H9 (cell line): ENCODE measurements at regions not wholly inside any gene's neighbourhood (a gene's known extent, or its start where the extent isn't known, plus 50 kb on each side); places are given as distances from the start of the nearest gene placed in this dataset.

Experiments
- DNase-seq: peaks from one replicate; pipeline ENCODE4 v3.0.0-alpha.2; 2017
- H2AFZ ChIP-seq: one replicate; pipeline ENCODE4 v1.6.1; 2013; ENCODE audit warnings: mild to moderate bottlenecking, low read length, control low read depth, moderate library complexity
- H2AK5ac ChIP-seq: 2 replicates; pipeline ENCODE4 v1.6.1; 2013; ENCODE audit warnings: low read length, control low read depth, mixed read lengths; ENCODE audit not compliant: insufficient read length
- H2BK120ac ChIP-seq: one replicate; pipeline ENCODE4 v1.6.1; 2013; ENCODE audit warnings: low read depth, mild to moderate bottlenecking, low read length, control low read depth, inconsistent platforms; ENCODE audit not compliant: poor library complexity, severe bottlenecking
- H2BK12ac ChIP-seq: 2 replicates; pipeline ENCODE4 v1.6.1; 2013; ENCODE audit warnings: low read length, control low read depth, mixed read lengths, low read depth; ENCODE audit not compliant: insufficient read length
- H2BK15ac ChIP-seq: 2 replicates; pipeline ENCODE4 v1.6.1; 2013; ENCODE audit warnings: low read depth, low read length, control low read depth
- H2BK20ac ChIP-seq: one replicate; pipeline ENCODE4 v1.6.1; 2013; ENCODE audit warnings: low read depth, mild to moderate bottlenecking, low read length, control low read depth, inconsistent platforms; ENCODE audit not compliant: poor library complexity, severe bottlenecking
- H2BK5ac ChIP-seq: 2 replicates; pipeline ENCODE4 v1.6.1; 2013; ENCODE audit warnings: low read length, control low read depth, mixed read lengths; ENCODE audit not compliant: insufficient read length
- H3K14ac ChIP-seq: 2 replicates; pipeline ENCODE4 v1.6.1; 2013; ENCODE audit warnings: low read length, control low read depth; ENCODE audit not compliant: insufficient read depth
- H3K18ac ChIP-seq: 2 replicates; pipeline ENCODE4 v1.6.1; 2013; ENCODE audit warnings: low read depth, mild to moderate bottlenecking, mixed read lengths, low read length, control low read depth; ENCODE audit not compliant: insufficient read length
- H3K23ac ChIP-seq: 2 replicates; pipeline ENCODE4 v1.6.1; 2013; ENCODE audit warnings: low read length, control low read depth, mixed read lengths, low read depth; ENCODE audit not compliant: insufficient read length
- H3K23me2 ChIP-seq: 2 replicates; pipeline ENCODE4 v1.6.1; 2013; ENCODE audit warnings: low read depth, mild to moderate bottlenecking, mixed read lengths, low read length, control low read depth; ENCODE audit not compliant: insufficient read length, poor library complexity, severe bottlenecking
- H3K27ac ChIP-seq: 2 replicates; pipeline ENCODE4 v1.5.1; 2013; ENCODE audit warnings: low read length, control low read depth, mixed read lengths, low read depth; ENCODE audit not compliant: insufficient read length
- H3K27me3 ChIP-seq: 2 replicates; pipeline ENCODE4 v1.6.1; 2013; ENCODE audit warnings: low read length, control low read depth, inconsistent platforms; ENCODE audit not compliant: insufficient read depth
- H3K4ac ChIP-seq: 2 replicates; pipeline ENCODE4 v1.6.1; 2013; ENCODE audit warnings: low read depth, mild to moderate bottlenecking, control low read depth, inconsistent platforms, low read length, moderate library complexity
- H3K4me1 ChIP-seq: 2 replicates; pipeline ENCODE4 v1.6.1; 2013; ENCODE audit warnings: low read length, control low read depth, inconsistent platforms; ENCODE audit not compliant: insufficient read depth
- H3K4me2 ChIP-seq: 2 replicates; pipeline ENCODE4 v1.6.1; 2013; ENCODE audit warnings: low read length, control low read depth, mixed read lengths; ENCODE audit not compliant: insufficient read length, insufficient read depth
- H3K56ac ChIP-seq: 2 replicates; pipeline ENCODE4 v1.6.1; 2013; ENCODE audit warnings: low read depth, mild to moderate bottlenecking, mixed read lengths, low read length, control low read depth; ENCODE audit not compliant: insufficient read length
- H3K79me1 ChIP-seq: 2 replicates; pipeline ENCODE4 v1.6.1; 2013; ENCODE audit warnings: low read depth, mild to moderate bottlenecking, moderate library complexity, low read length, control low read depth, inconsistent platforms; ENCODE audit not compliant: insufficient read depth, poor library complexity, severe bottlenecking
- H3K79me2 ChIP-seq: 2 replicates; pipeline ENCODE4 v1.6.1; 2013; ENCODE audit warnings: low read length, control low read depth, inconsistent platforms; ENCODE audit not compliant: insufficient read depth
- H3K9ac ChIP-seq: 2 replicates; pipeline ENCODE4 v1.6.1; 2013; ENCODE audit warnings: low read length, control low read depth, mixed read lengths; ENCODE audit not compliant: insufficient read length; ENCODE audit errors: extremely low read depth
- H3K9me3 ChIP-seq: one replicate; pipeline ENCODE4 v1.6.1; 2013; ENCODE audit warnings: low read depth, low read length, inconsistent platforms; ENCODE audit not compliant: control insufficient read depth
- H3T11ph ChIP-seq: one replicate; pipeline ENCODE4 v1.6.1; 2013; ENCODE audit warnings: mild to moderate bottlenecking, low read length, control low read depth, inconsistent platforms
- H4K20me1 ChIP-seq: one replicate; pipeline ENCODE4 v1.6.1; 2013; ENCODE audit not compliant: control insufficient read depth, insufficient read length, insufficient read depth
- H4K5ac ChIP-seq: 2 replicates; pipeline ENCODE4 v1.6.1; 2013; ENCODE audit warnings: low read depth, mild to moderate bottlenecking, mixed read lengths, low read length, control low read depth; ENCODE audit not compliant: insufficient read length
- H4K8ac ChIP-seq: replicated peaks from 2 replicates; pipeline ENCODE4 v1.6.1; 2013; ENCODE audit warnings: low read length, control low read depth, mixed read lengths, low read depth; ENCODE audit not compliant: insufficient read length
- H4K91ac ChIP-seq: 2 replicates; pipeline ENCODE4 v1.6.1; 2013; ENCODE audit warnings: low read depth, mild to moderate bottlenecking, moderate library complexity, mixed read lengths, low read length, control low read depth; ENCODE audit not compliant: insufficient read length
- H3K27ac Mint-ChIP-seq, 3 experiments: 2 replicates in 2 of 3; 3 replicates in 1 of 3; pipeline ENCODE4 v1.8.0; 2020 to 2021; ENCODE audit warnings: mixed read lengths in 3 of 3, mild to moderate bottlenecking in 1 of 3, moderate library complexity in 1 of 3
- H3K27me3 Mint-ChIP-seq: 2 replicates; pipeline ENCODE4 v1.8.0; 2021; ENCODE audit warnings: low read depth, mild to moderate bottlenecking, moderate library complexity, mixed read lengths
- H3K36me3 Mint-ChIP-seq, 3 experiments: 2 replicates in 2 of 3; 3 replicates in 1 of 3; pipeline ENCODE4 v1.8.0; 2020 to 2021; ENCODE audit warnings: low read depth in 3 of 3, mixed read lengths in 3 of 3; ENCODE audit not compliant: insufficient read depth in 1 of 3
- H3K4me1 Mint-ChIP-seq, 2 experiments: 2 replicates each; pipeline ENCODE4 v1.8.0; 2020; ENCODE audit warnings: mixed read lengths in 2 of 2
- H3K4me3 Mint-ChIP-seq, 2 experiments: 2 replicates in 1 of 2; 3 replicates in 1 of 2; pipeline ENCODE4 v1.8.0; 2020 to 2021; ENCODE audit warnings: mild to moderate bottlenecking in 2 of 2, mixed read lengths in 2 of 2, moderate library complexity in 1 of 2
- H3K9me3 Mint-ChIP-seq, 2 experiments: 2 replicates in 1 of 2; 3 replicates in 1 of 2; pipeline ENCODE4 v1.8.0; 2020; ENCODE audit warnings: mild to moderate bottlenecking in 2 of 2, mixed read lengths in 2 of 2, moderate library complexity in 1 of 2
- CTCF ChIP-seq: fragments of 200-600 bp; sonication (generic); conservative IDR thresholded peaks from 3 replicates; pipeline ENCODE4 v1.8.0; 2021; ENCODE audit warnings: antibody characterized with exemption, mild to moderate bottlenecking

GRCh38 chr11:28743061-28743550, 634.9 kb downstream of the METTL15 start:
- no peak overlapping the region for H2AK5ac ChIP-seq
- no peak overlapping the region for H2BK15ac ChIP-seq
- H3K79me2 ChIP-seq = no peaks in the 10 kb centered on the region
- H2BK5ac ChIP-seq = no peak overlapping the region
- H3K23me2 ChIP-seq = no peaks in the 10 kb centered on the region
- no peak overlapping the region for H4K91ac ChIP-seq
- no peak overlapping the region for H3K9ac ChIP-seq
- H2AFZ ChIP-seq = no peak overlapping the region
- Mint-ChIP-seq H3K27me3 (no peaks in the 10 kb centered on the region), H3K36me3 (peaks cover 0 to under 1% (median under 1%) of the 10 kb centered on the region in 3 experiments; a peak in 3 of 7 replicates), H3K4me1 (peaks cover 12% of the 10 kb centered on the region in 2 experiments), H3K27ac (no peak overlapping the region), H3K4me3 (no peak overlapping the region), H3K9me3 (peaks cover under 1 to 3% of the 10 kb centered on the region in 2 experiments; a peak in 4 of 5 replicates)
- H3K23ac ChIP-seq = no peak overlapping the region
- H2BK120ac ChIP-seq = no peak overlapping the region
- H2BK20ac ChIP-seq = no peak overlapping the region
- no peak overlapping the region for H2BK12ac ChIP-seq
- no peaks in the 10 kb centered on the region for H3K9me3 ChIP-seq
- no peaks in the 10 kb centered on the region for H4K20me1 ChIP-seq
- H3K27me3 ChIP-seq = no peaks in the 10 kb centered on the region
- H4K8ac ChIP-seq = no peak overlapping the region
- 0 out of 2 replicates have a peak, but pooled peaks cover 2% of the 10 kb centered on the region for H3K4me1 ChIP-seq
- no peak overlapping the region for H3T11ph ChIP-seq
- no peak overlapping the region for H3K18ac ChIP-seq
- H3K4ac ChIP-seq = no peak overlapping the region
- H3K56ac ChIP-seq = no peak overlapping the region
- H3K14ac ChIP-seq = no peak overlapping the region
- H3K4me2 ChIP-seq = no peak overlapping the region
- no peak for DNase-seq
- H3K27ac ChIP-seq = no peak overlapping the region
- no peak overlapping the region for H4K5ac ChIP-seq
- no peak for TF ChIP-seq CTCF
- no peaks in the 10 kb centered on the region for H3K79me1 ChIP-seq
